ENCODE measurements at regions not wholly inside any gene's neighbourhood (a gene's known extent, or its start where the extent isn't known, plus 50 kb on each side); places are given as distances from the start of the nearest gene placed in this dataset.

DNA sequence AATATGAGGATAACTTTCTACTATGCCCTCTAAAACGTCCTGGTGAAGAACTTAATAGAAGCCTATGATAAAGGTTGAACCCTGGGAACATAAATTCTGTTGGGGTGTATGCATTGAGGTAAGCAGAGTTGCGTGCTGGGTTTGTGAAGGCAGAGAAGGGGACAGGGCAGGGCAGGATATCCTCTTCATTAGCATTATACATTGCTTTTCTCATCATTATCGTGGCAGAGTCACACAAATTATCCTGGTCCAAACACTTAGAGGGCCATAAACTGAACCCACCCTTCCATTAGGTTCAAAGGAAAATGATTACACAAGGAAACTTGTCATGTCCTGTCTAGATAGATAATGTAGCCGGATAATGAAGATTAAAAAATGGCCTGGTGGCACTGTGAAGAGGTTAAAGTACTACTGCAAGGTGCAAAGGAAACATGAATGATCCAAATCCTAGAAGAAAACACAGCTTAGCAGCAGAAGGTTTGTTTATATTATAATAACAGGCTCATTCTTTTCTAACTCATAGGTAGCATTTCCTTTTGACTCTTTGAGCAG lies 189.1 kb downstream of the SPCS3 start:
- no peak for DNase-seq

GRCh38 chr4:176525576-176525975 lies 205.8 kb downstream of the SPCS3 start:
- DNase-seq, result no peak

GRCh38 chr4:176526704-176527103 lies 206.9 kb downstream of the SPCS3 start:
- DNase-seq, result no peak

DNA sequence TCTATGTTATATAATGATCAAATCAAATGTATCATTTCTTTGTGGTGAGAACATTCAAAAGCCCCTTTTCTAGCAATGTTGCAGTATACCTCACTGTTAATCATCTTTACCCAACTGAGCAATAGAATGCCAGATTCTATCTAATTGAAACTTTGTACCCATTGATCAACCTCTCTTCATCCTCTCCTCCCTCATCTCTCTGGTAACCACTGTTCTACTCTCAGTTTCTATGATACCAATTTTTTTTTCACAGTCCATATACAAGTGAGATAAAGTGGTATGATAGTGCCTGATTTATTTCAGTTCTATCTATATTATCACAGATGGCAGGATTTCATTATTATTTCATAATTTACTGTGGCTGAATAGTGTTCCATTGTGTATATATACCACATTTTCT lies 209.8 kb downstream of the SPCS3 start:
- DNase-seq, result no peak

- DNase-seq, result no peak
Measured at GRCh38 chr4:176533159-176533558, 213.4 kb downstream of the SPCS3 start.

DNA sequence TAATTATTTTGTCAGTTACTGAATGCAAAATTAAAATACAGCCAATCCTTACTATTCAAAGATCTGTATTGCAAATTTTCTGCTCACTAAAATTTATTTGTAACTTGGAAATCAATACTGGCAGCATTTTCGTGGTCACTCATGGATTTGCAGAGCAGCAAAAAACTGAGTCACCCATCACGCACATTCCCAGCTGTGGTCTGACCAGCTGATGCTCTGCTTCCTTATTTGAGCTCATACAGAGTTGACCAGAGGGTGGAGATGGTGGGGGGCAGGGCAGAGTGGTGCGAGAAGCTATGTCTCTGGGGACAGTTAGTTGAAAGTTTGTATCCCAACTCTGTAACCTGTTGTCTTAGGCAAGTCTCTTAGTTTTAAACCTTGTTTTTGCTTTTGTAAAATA lies 214.8 kb downstream of the SPCS3 start:
- no peak for DNase-seq

- DNase-seq, result no peak
Measured at GRCh38 chr4:176538217-176538925, 218.6 kb downstream of the SPCS3 start.

DNA sequence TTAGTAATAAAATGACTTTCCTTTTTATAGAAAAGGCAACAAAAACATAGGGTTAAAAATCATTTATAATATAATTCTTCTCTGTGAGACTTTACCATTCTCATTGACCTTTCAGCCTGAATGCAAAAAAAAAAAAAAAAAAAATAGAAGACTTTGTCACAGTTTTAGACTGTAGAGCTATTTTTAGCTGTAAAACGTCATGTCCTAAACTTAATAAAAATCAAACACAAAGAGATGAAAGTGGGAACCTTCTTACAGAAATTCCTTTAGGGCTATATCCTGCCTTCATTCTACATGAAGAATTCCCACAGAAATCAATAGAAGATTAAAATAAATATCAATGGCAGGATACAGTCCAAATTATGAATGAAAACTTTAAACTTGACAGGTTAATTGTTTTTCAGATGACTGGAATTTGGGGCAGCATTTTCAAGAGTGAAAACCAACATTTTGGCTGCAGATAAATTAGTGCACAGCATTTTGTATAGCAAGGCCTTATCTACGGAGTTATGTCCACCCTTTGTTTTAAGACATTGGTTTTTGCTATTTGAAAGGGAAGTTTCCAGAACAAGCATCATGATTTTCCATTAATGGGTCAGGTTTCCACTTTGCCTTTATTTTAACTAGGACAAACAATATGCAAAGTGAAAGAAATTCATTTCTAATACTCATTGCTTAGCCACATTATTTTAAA lies 219.5 kb downstream of the SPCS3 start:
- DNase-seq, result no peak

DNA sequence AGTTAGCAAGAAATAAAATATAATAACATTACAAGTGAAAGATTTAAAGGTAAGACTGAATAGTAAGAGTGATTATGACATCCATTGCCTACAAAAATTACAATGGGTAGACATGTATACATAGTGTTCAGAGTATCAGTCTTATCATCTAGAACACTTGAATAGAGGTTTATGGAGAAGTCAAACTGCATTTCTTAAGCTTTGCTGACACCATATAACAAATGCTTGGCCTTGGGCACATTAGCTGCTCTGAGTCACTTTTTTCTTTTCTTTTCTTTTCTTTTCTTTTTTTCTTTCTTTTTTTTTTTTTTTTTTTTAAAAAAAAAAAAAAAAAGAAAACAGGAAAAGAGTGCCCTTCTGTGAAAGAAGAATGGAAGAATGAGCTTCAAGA lies 220.0 kb downstream of the SPCS3 start:
- no peak for DNase-seq

GRCh38 chr4:176540814-176541213 lies 221.0 kb downstream of the SPCS3 start:
- DNase-seq, result no peak

GRCh38 chr4:176545872-176546271 lies 226.1 kb downstream of the SPCS3 start:
- no peak for DNase-seq

- no peak for DNase-seq
Measured at GRCh38 chr4:176546975-176547374, 227.2 kb downstream of the SPCS3 start.

- no peak for DNase-seq
Measured at GRCh38 chr4:176548571-176548970, 228.8 kb downstream of the SPCS3 start.

- DNase-seq, result no peak
Measured at GRCh38 chr4:176549161-176549865, 229.5 kb downstream of the SPCS3 start.

GRCh38 chr4:176558661-176559060 lies 234.1 kb downstream of the VEGFC start:
- DNase-seq, result no peak

DNA sequence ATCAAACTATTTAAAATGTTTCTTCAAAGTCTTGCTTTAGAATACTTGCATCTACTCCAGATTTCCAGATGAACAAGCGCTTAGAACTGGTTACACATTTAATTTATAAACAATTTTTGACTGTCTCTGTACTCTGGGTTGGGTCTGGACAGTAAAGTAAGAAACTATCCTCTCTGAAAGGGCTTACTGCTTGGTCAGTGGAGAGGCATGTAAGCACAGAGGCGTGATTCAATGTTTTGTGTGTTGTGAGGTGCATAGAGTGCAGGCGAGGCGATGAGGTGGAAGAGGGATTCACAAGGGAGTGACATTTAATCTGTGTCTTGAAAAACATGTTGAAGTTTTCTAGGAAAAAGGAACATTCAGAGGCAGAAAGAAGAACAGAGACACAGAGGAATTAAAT lies 231.4 kb downstream of the VEGFC start:
- DNase-seq, result no peak

DNA sequence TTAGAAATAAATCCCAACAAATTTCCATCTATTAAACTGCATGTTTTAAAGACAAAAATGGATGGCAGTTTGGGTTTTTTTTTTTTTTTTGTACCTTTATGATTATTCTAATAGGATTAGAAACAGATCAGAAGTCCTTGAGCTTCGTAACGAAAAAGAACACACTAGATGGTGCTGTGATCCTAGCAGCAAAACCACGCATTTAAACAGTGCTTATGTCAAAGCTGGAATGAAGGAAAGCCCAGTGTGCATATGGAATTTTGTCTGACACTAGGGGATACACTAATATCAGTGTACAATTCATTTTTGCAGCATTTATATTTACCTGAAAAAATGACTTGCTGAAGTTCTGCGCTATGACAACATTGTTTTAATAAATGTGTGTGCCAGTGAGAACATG lies 229.1 kb downstream of the VEGFC start:
- DNase-seq, result peak; percentile 53

DNA sequence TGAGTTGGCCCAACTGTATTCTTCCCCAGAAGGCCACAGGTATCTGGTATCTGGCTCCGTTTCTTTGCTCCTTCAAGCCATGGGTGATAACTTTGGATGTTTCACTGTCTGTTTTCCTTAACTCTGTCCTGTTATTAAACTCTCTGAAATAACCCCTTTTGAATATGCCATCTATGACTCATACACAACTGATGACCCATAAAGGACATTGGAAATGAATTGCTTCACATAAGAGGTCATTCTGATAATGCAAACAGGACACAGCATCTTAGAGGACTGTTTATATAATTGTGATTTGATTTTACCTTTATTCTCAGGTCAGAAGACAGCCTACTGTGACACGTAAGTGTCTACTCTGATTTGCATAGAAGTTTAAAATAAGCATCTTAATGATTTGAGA lies 227.7 kb downstream of the VEGFC start:
- DNase-seq, result no peak

GRCh38 chr4:176566769-176567168 lies 226.0 kb downstream of the VEGFC start:
- no peak for DNase-seq

- no peak for DNase-seq
Measured at GRCh38 chr4:176568238-176568637, 224.5 kb downstream of the VEGFC start.

DNA sequence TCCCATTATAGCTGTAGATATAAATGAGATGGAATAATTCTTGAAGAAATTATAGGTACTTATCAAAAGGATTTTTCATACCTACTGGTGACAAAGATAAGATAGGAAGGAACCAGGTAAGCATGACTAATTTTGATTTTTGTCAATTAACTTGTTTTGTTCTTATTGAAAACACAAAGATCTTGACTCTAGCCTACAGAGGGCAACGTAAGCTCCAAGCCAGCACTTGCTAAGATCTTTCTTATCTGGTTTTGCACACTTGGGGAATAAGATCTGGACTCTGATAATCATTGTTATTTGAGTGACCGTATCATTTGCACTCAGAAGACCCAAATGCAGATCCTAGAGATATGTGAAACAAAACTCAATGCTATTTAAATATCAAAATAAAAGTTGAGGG lies 223.4 kb downstream of the VEGFC start:
- DNase-seq, result no peak

DNA sequence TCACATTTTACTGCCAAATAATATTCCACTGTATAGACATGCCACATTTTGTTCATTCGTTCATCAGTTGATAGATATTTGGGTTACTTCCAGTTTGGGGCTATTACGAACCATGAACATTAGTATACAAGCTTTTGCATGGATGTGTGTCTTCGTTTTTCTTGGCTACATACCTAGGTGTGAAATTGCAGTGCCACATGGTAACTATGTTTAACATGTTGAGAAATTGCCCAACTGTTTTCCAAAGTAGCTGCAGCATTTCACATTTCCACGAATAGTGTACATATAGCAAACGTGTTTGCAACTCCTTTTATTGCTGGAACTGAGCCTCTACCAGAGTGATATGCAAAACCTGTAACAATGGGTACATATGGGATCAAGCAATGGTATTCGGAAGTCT lies 221.5 kb downstream of the VEGFC start:
- no peak for DNase-seq

DNA sequence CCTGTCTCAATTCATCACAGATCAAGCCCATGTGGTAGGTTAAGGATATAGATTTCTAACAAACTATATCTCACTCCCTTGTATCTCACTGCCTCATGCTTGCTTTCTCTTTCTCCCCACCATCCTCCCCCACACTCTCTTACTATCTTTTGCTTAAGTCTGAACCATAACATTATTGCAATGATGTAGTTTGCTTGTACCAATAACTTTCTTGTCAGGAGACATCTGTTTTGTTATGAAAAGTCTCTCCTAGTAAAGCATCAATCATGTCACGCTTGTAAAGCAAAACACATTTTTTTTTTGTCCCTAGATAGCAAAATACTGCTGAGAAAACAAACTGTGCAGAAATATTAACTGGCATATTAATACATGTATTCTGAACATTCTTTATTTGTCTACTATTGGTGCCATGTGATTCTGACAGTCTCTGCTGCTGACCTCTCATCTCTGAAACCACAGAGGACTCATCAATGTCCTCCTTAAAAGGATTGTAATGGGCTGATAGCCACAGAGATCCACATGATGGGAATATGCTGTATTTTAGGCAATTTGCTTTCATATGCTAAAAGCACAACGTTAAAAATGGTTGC lies 217.5 kb downstream of the VEGFC start:
- peak; percentile 20 for DNase-seq

Measured in hindlimb muscle (tissue), 1 donor.